Activated CD4-positive, alpha-beta T cell treated with anti-CD3 and anti-CD28 coated beads, Interleukin-2, amount 10 ng/mL, durations not matched to agents 24 days and 14 days (primary cell): ENCODE measurements at regions not wholly inside any gene's neighbourhood (a gene's known extent, or its start where the extent isn't known, plus 50 kb on each side); places are given as distances from the start of the nearest gene placed in this dataset.
A peak's percentile ranks its signal among the peaks of the same experiment; 100 is the strongest.

Experiments
- DNase-seq: peaks from one replicate; pipeline ENCODE4 v3.0.0; 2022
- H3K27ac Mint-ChIP-seq: one replicate; pipeline ENCODE4 v1.8.0; 2022; ENCODE audit warnings: mild to moderate bottlenecking, mixed read lengths
- H3K27me3 Mint-ChIP-seq: one replicate; pipeline ENCODE4 v1.8.0; 2022; ENCODE audit warnings: mixed read lengths
- H3K36me3 Mint-ChIP-seq: one replicate; pipeline ENCODE4 v1.8.0; 2022; ENCODE audit warnings: low read depth, mild to moderate bottlenecking, mixed read lengths
- H3K4me1 Mint-ChIP-seq: one replicate; pipeline ENCODE4 v1.8.0; 2021; ENCODE audit warnings: mixed read lengths
- H3K4me3 Mint-ChIP-seq: one replicate; pipeline ENCODE4 v1.8.0; 2022; ENCODE audit warnings: mild to moderate bottlenecking, moderate library complexity, mixed read lengths
- H3K9me3 Mint-ChIP-seq: one replicate; pipeline ENCODE4 v1.8.0; 2021; ENCODE audit warnings: mixed read lengths
- intact Hi-C: fragments of 100-400 bp; cut with micrococcal nuclease; formaldehyde crosslinking; loops from one replicate; pipeline ENCODE4 v1.15.1; 2023

DNA sequence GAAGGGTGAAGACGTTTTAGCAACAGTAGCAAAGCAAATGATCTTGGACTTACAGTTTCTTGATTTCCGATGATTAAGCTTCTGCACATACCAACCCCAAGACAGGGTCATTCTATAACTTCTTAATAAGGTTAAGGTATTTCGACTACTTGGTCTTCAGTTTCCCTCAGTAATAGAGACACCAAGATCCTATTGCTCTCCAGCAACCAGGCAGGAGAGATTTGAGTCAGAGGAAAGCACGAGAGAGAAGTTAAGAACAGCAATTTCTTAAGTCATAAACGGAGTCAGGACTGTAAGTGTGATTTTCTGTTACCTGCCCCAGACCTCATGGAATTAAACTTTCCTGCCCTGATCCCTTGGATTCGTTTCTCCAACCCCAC lies 215.6 kb downstream of the TTC8 start:
- Mint-ChIP-seq H3K9me3 (peaks cover 12% of the 10 kb centered on the region), H3K27me3 (peaks cover 12% of the 10 kb centered on the region), H3K4me1 (peaks cover 7% of the 10 kb centered on the region), H3K4me3 (no peak overlapping the region), H3K36me3 (no peaks in the 10 kb centered on the region), H3K27ac (no peak overlapping the region)
- intact Hi-C loops: loop anchor here (1.0 to 2.0 kb wide), 4 partner anchors 379 to 875 kb away; no protein-coding TSS in a partner anchor
- no peak for DNase-seq

DNA sequence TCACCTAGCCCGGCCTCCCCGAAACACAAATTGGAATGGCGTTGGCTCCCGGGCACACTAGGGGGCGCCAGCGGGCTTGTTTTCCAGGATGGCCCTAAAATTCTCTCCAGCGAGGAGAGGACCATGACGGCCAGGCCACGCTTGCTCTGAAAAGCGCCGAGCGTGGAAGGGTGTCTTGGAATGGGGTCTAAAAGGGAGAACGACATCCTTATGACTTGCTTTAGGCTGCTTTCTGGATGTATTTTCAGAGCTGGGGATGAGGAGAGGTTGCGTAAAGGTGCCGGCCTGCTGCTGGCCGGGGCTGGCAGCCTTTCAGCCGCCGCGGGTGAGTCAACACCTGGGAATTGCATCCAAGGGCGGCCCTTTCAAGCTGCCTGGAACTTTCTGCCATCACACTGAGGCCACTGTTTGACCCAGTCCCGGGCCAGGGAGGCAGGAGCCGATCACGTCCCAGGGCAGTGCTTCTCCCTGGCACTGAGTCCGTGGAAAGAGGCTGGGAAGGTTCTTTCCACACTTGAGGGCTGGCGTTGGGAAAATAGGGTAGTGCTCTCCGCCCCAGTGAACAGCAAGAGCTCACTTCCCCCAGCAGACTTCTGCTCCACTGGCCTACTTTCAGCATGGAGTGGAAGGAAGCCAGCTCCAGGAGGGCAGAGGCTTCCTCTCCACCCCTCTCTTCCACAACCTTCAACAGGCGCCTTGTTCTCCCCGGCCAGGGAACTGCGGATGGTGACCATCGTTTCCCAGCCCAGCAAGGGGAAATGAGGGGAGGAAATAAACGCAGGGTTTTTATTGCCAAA lies 216.2 kb downstream of the TTC8 start:
- DNase-seq: peak; percentile 93
- H3K36me3 Mint-ChIP-seq: no peaks in the 10 kb centered on the region
- intact Hi-C loops: loop anchor here (1.0 to 2.0 kb wide), 4 partner anchors 378 to 874 kb away; no protein-coding TSS in a partner anchor

DNA sequence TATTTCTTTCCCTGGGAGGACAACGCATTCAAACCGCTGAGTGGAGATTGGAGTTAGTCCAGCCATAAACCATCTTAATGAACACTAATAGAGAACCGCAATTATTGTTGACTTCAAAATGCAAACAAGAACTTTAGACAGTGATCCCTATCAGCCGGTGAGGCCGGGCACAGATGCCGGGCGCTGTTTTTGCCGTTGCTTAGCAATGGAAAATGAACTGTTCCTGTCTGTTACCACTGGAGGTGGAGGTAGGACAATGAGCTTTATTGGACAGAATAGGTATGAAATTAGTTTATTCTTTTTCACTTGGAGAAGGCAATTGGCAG lies 216.8 kb downstream of the TTC8 start:
- no peaks in the 10 kb centered on the region for H3K36me3 Mint-ChIP-seq
- peaks cover 7% of the 10 kb centered on the region for H3K4me1 Mint-ChIP-seq
- peaks cover 14% of the 10 kb centered on the region for H3K27me3 Mint-ChIP-seq
- intact Hi-C loops: loop anchor here (2.0 kb wide), 2 partner anchors 378 to 874 kb away; no protein-coding TSS in a partner anchor
- peaks cover 12% of the 10 kb centered on the region for H3K9me3 Mint-ChIP-seq
- no peak overlapping the region for H3K4me3 Mint-ChIP-seq
- H3K27ac Mint-ChIP-seq: no peak overlapping the region
- DNase-seq: no peak

More for the DNA sequence above, 216.2 kb downstream of the TTC8 start:
- Mint-ChIP-seq H3K4me1 (peaks cover 7% of the 10 kb centered on the region), H3K9me3 (peaks cover 12% of the 10 kb centered on the region), H3K27me3 (peaks cover 14% of the 10 kb centered on the region), H3K4me3 (peak overlapping the region; percentile 70), H3K27ac (no peak overlapping the region)

DNA sequence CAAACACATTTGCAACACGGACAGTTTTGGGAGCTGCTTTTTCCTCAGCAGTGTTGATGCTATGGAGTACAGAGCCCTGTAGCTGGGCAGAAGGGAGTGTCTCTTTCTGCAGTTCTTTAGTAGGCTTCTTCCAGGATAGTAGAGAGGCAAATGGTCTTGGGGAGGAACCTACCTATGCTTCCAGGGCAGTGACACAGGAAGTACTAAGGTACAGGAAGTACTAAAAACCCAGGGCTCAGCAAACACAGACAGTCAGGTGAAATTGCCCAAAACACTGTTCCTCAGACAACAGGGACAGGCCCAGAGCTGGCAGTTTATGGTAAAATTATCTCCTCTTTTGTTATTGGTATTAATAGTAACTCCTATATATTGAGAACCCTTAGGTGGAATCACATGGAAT lies 217.6 kb downstream of the TTC8 start:
- H3K4me3 Mint-ChIP-seq: no peak overlapping the region
- H3K36me3 Mint-ChIP-seq: no peaks in the 10 kb centered on the region
- H3K9me3 Mint-ChIP-seq: peaks cover 8% of the 10 kb centered on the region
- H3K27ac Mint-ChIP-seq: no peak overlapping the region
- H3K27me3 Mint-ChIP-seq: peaks cover 17% of the 10 kb centered on the region
- no peak for DNase-seq
- intact Hi-C loops: no loop called here
- H3K4me1 Mint-ChIP-seq: peaks cover 7% of the 10 kb centered on the region

DNA sequence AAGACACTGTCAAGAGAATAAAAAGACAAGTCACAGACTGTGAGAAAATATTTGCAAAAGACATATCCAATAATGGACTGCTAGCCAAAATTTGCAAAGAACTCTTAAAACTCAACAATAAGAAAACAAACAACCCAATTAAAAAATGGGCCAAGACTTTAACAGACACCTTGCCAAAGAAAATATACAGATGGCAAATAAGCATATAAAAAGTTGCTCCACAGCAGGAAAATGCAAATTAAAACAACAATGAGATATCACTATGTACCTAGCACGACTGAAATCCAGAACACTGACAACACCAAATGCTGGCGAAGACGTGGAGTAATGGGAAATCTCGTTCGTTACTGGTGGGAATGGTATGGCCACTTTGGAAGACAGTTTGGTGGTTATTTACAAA lies 228.9 kb downstream of the TTC8 start:
- DNase-seq: no peak
- H3K27ac Mint-ChIP-seq: no peak overlapping the region
- intact Hi-C loops: no loop called here
- no peaks in the 10 kb centered on the region for H3K9me3 Mint-ChIP-seq
- H3K27me3 Mint-ChIP-seq: peaks cover 17% of the 10 kb centered on the region
- H3K4me3 Mint-ChIP-seq: no peak overlapping the region
- no peaks in the 10 kb centered on the region for H3K36me3 Mint-ChIP-seq
- no peaks in the 10 kb centered on the region for H3K4me1 Mint-ChIP-seq

DNA sequence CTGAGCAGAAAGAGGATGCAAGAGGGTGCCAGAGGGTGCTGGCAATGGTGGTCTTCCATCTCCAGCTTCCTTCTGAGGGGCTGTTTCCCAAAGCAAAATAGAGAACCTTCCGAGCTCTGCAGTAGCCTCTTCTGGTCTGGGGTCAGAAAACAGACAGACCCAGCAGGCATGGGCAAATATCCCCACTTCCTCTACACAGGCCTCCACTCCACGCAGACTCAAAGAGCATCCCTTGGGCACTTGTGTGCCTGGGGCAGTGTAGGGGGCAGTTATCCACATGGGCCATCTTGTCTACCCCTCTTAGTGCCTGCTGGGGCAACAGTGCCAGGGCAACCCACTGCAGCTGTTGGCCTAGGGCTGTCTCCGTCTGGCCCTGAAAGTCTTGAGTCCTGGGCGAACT lies 231.9 kb downstream of the TTC8 start:
- H3K36me3 Mint-ChIP-seq: no peaks in the 10 kb centered on the region
- intact Hi-C loops: no loop called here
- no peaks in the 10 kb centered on the region for H3K4me1 Mint-ChIP-seq
- H3K27ac Mint-ChIP-seq: no peak overlapping the region
- no peaks in the 10 kb centered on the region for H3K9me3 Mint-ChIP-seq
- peaks cover 19% of the 10 kb centered on the region for H3K27me3 Mint-ChIP-seq
- H3K4me3 Mint-ChIP-seq: no peak overlapping the region
- DNase-seq: no peak

DNA sequence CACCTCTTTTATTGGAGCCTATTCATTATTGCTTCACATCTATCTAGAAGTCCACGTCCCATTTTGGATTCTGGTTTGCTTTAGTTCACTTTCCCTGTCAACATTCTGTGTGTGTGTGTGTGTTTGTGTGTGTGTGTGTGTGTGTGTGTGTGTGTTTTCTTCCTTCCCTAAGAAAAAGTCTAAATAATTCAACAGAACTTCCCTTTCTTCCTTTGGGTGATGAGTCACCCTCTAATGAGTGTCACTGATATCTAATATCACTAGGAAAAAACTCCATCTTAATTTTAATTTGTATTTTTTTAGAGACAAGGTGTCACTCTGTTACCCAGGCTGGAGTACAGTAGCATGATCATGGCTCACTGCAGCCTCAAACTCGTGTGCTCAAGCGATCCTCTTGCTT lies 234.2 kb downstream of the TTC8 start:
- no peaks in the 10 kb centered on the region for H3K36me3 Mint-ChIP-seq
- H3K27ac Mint-ChIP-seq: no peak overlapping the region
- H3K4me1 Mint-ChIP-seq: no peaks in the 10 kb centered on the region
- H3K4me3 Mint-ChIP-seq: no peak overlapping the region
- intact Hi-C loops: no loop called here
- no peak for DNase-seq
- H3K9me3 Mint-ChIP-seq: no peaks in the 10 kb centered on the region
- H3K27me3 Mint-ChIP-seq: peaks cover 24% of the 10 kb centered on the region

DNA sequence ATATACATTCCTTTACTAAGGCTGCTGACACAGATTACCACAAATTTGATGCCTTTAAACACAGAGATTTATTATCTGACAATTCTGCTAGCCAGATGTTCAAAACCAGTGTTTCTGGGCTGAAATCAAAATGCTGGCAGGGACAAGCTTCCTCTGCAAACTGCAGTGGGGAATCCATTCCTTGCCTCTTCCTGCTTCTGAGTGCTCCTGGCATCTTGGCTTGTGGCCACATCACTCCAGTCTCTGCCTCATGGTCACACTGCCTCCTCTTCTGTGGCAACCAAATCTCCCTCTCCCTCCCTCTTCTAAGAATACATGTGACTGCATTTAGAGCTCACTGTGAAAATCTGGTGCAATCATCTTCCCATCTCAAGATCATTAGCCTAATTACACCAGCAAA lies 235.7 kb downstream of the TTC8 start:
- H3K9me3 Mint-ChIP-seq: no peaks in the 10 kb centered on the region
- H3K4me3 Mint-ChIP-seq: no peak overlapping the region
- no peak overlapping the region for H3K27ac Mint-ChIP-seq
- DNase-seq: no peak
- intact Hi-C loops: no loop called here
- H3K4me1 Mint-ChIP-seq: no peaks in the 10 kb centered on the region
- H3K27me3 Mint-ChIP-seq: peaks cover 30% of the 10 kb centered on the region
- H3K36me3 Mint-ChIP-seq: no peaks in the 10 kb centered on the region

DNA sequence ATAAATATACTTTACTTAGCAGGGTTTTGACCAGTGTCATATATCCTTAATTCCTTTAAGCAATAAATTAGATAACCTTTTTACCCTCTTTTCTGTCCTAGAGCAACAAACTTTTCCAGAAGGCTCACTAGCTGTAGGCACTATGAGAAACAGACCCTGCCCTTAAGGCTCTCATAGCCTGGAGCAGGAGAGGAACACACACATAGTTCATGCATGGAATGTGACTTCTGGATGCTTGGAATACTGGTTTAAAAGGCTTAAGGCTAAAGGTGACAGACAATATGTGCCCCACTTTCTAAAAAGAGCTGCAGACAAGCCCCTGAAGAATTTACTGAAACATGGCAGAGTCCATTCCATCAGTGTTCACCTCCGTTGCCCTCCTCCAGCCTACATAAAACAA lies 237.2 kb downstream of the TTC8 start:
- no peak for DNase-seq
- Mint-ChIP-seq H3K27ac (no peak overlapping the region), H3K9me3 (no peaks in the 10 kb centered on the region), H3K4me3 (no peak overlapping the region), H3K4me1 (no peaks in the 10 kb centered on the region), H3K27me3 (peaks cover 30% of the 10 kb centered on the region), H3K36me3 (no peaks in the 10 kb centered on the region)
- intact Hi-C loops: no loop called here

DNA sequence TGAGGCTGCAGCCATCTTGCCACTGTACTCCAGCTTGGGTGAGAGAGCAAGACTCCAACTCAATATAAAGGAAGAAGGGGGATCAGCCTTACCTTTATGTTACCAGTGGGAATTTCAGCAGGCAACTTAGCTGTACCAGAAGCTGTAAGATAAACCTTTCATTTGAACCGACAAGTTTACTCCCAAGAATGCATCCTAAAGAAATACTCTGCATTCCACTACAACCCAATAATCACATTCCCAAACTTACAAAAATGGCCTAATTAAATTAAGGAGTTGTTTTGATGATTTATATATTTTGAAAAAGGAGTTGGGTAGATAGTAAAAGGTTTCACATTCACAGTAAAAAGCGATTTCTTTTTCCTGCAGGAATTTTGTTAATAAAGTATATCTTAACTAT lies 241.4 kb downstream of the TTC8 start:
- intact Hi-C loops: no loop called here

DNA sequence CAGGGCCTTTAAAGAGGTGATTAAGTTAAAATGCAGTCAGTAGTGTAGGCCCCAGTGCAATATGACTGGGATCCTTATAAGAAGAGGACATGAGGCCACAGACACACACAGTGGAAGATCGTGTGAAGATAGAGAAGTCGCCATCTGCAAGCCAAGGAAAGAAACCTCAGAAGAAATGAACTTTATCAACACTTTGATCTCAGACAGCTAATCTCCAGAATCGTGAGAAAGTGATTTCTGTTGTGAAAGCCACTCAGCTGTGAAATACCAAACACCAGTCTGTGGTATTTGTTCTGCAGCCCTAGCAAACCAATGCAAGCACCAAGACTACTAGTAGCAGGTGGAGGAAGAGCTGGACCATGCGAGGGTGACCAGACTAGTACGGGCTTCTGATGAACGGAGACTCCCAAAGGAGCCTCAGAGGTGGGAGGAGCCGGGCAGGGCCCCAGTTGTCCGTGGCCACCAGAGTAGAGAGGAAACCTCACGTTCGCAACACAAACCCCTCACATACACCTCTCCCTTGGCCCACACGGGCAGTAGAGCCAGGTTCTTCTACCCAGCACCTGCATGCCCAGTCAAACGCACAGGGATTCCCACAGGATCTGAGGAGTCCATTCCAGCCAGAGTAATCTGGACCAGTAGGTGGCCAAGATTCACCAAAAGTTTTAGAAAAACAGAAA lies 243.0 kb downstream of the TTC8 start:
- no peak overlapping the region for H3K4me3 Mint-ChIP-seq
- DNase-seq: peak; percentile 57
- H3K4me1 Mint-ChIP-seq: peaks cover 5% of the 10 kb centered on the region
- peaks cover 41% of the 10 kb centered on the region for H3K27me3 Mint-ChIP-seq
- no peaks in the 10 kb centered on the region for H3K36me3 Mint-ChIP-seq
- intact Hi-C loops: no loop called here
- no peak overlapping the region for H3K27ac Mint-ChIP-seq
- H3K9me3 Mint-ChIP-seq: no peaks in the 10 kb centered on the region

More for the DNA sequence above, 241.4 kb downstream of the TTC8 start:
- no peak for DNase-seq
- H3K27me3 Mint-ChIP-seq: peaks cover 43% of the 10 kb centered on the region
- H3K27ac Mint-ChIP-seq: no peak overlapping the region
- no peaks in the 10 kb centered on the region for H3K9me3 Mint-ChIP-seq
- H3K36me3 Mint-ChIP-seq: no peaks in the 10 kb centered on the region
- no peak overlapping the region for H3K4me3 Mint-ChIP-seq
- peaks cover 5% of the 10 kb centered on the region for H3K4me1 Mint-ChIP-seq

DNA sequence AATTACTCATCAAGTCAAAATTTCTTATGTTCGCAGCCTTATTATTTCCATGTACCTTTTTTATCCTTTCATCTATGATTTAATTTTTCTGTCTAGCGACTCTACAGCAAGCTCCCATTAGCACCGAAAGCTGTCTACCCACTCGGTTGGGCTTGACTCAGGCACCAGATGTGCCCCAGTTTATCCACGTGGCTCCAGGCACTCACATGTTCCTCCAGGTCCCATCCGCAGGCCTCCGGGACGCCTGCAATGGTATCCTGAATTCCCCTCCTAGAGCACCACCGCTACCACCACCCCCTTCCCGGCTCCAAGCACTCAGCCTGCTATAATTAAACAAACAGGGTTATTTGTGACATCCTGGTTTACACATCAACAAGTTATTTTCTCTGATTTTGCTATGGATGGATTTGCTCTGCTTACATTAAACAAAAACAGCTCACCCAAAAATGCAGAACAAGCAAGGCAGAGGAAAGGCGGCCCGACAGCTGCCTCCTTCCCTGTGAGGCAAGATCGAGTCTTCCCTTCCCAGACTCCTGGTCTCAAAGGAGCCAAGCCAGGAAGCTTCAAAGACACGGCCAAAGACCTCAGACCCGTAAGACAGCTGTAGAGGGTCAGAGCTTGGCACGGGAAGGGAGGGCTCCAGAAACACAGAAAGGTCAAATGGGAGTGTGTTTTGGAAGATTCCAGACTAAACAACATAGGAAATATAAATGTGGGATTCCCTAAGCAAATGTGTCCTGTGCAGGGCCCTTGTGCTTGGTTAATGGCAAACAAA lies 253.8 kb downstream of the TTC8 start:
- no peaks in the 10 kb centered on the region for H3K9me3 Mint-ChIP-seq
- intact Hi-C loops: no loop called here
- peaks cover 12% of the 10 kb centered on the region for H3K27me3 Mint-ChIP-seq
- no peaks in the 10 kb centered on the region for H3K4me1 Mint-ChIP-seq
- H3K36me3 Mint-ChIP-seq: no peaks in the 10 kb centered on the region
- H3K27ac Mint-ChIP-seq: no peak overlapping the region
- H3K4me3 Mint-ChIP-seq: no peak overlapping the region
- no peak for DNase-seq

DNA sequence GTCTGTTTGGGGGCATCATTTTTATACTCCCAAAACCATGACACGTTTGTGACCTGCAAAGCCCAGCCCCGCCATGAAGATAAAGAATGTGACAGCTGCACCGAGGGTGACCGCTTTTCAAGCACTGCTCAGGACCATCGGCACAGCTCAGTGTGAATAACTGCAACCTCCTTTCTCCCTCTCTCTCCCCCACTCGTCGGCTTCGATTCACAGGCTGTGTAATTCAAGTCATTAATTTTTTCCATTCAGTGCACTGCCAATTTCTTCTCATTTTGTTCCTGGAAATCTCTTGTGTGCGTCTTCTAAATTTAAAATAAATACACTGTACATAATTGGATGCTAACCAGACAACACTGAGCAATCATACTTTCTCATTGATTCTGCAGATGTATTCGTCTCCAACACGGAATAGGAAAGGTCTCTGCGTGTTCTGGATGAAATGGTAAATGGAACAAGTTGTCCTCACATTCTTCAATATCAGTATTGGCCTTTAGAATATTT lies 260.8 kb downstream of the TTC8 start:
- no peaks in the 10 kb centered on the region for H3K36me3 Mint-ChIP-seq
- DNase-seq: no peak
- H3K27ac Mint-ChIP-seq: no peak overlapping the region
- no peaks in the 10 kb centered on the region for H3K9me3 Mint-ChIP-seq
- H3K27me3 Mint-ChIP-seq: no peaks in the 10 kb centered on the region
- intact Hi-C loops: no loop called here
- no peaks in the 10 kb centered on the region for H3K4me1 Mint-ChIP-seq
- H3K4me3 Mint-ChIP-seq: no peak overlapping the region
